ENCODE measurements at regions not wholly inside any gene's neighbourhood (a gene's known extent, or its start where the extent isn't known, plus 50 kb on each side); places are given as distances from the start of the nearest gene placed in this dataset.

- DNase-seq = no peak
Observed at GRCh38 chr1:58119971-58120370, 426.6 kb downstream of the OMA1 start.

GRCh38 chr1:58116284-58116683, 430.2 kb downstream of the OMA1 start:
- no peak for DNase-seq

GRCh38 chr1:58109646-58110200, 436.8 kb downstream of the OMA1 start:
- DNase-seq = no peak

GRCh38 chr1:58108783-58109182, 437.7 kb downstream of the OMA1 start:
- DNase-seq = no peak

- DNase-seq = no peak
Observed at GRCh38 chr1:58107943-58108342, 438.6 kb downstream of the OMA1 start.

- no peak for DNase-seq
Observed at GRCh38 chr1:58104960-58105359, 441.6 kb downstream of the OMA1 start.

- no peak for DNase-seq
Observed at GRCh38 chr1:58096714-58097113, 449.8 kb downstream of the OMA1 start.

- no peak for DNase-seq
Observed at GRCh38 chr1:58095183-58095582, 451.3 kb downstream of the OMA1 start.

GRCh38 chr1:58094221-58094620, 452.3 kb downstream of the OMA1 start:
- DNase-seq = no peak

- no peak for DNase-seq
Observed at GRCh38 chr1:58090640-58091039, 455.9 kb downstream of the OMA1 start.

- no peak for DNase-seq
Observed at GRCh38 chr1:58089898-58090534, 456.5 kb downstream of the OMA1 start.

- DNase-seq = no peak
Observed at GRCh38 chr1:58084266-58084665, 462.3 kb downstream of the OMA1 start.

GRCh38 chr1:58082596-58082995, 463.9 kb downstream of the OMA1 start:
- no peak for DNase-seq

GRCh38 chr1:58076258-58076657, 470.3 kb downstream of the OMA1 start:
- DNase-seq = no peak

GRCh38 chr1:58075188-58075578, 471.3 kb downstream of the OMA1 start:
- DNase-seq = no peak

- no peak for DNase-seq
Observed at GRCh38 chr1:58072450-58072849, 474.1 kb downstream of the OMA1 start.

- DNase-seq = no peak
Observed at GRCh38 chr1:58067082-58067481, 479.4 kb downstream of the OMA1 start.

GRCh38 chr1:58065520-58065919, 481.0 kb downstream of the OMA1 start:
- DNase-seq = no peak

- no peak for DNase-seq
Observed at GRCh38 chr1:58064166-58064565, 482.4 kb downstream of the OMA1 start.

- no peak for DNase-seq
Observed at GRCh38 chr1:58063095-58063494, 483.4 kb downstream of the OMA1 start.

GRCh38 chr1:58062635-58063034, 483.9 kb downstream of the OMA1 start:
- no peak for DNase-seq

GRCh38 chr1:58060559-58061170, 485.9 kb downstream of the OMA1 start:
- no peak for DNase-seq

GRCh38 chr1:58059789-58060188, 486.7 kb downstream of the OMA1 start:
- no peak for DNase-seq

GRCh38 chr1:58058323-58058722, 488.2 kb downstream of the OMA1 start:
- DNase-seq = no peak

GRCh38 chr1:58057826-58058225, 488.7 kb downstream of the OMA1 start:
- DNase-seq = no peak
